ENCODE measurements at regions not wholly inside any gene's neighbourhood (a gene's known extent, or its start where the extent isn't known, plus 50 kb on each side); places are given as distances from the start of the nearest gene placed in this dataset.

DNA sequence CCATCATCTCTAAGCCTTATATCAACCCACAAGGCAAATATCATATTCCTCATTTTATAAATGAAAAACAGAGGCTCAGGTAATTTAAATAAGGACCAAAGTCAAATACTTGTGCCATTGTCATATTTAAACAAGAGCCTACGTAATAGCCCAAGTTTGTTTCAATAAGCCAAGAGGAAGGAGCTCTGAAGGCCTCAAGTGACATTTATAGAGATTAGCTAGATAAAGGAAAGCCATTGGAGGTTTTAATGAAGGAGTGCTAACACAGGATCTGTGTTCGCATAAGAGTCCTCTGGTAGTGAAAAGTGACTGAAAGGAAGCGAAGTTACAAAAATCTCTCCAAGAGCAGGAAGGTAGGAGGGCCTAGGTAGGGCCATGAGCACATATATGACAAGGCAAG is 384.9 kb upstream of the NOCT start:
- peak overlapping the region in 1 of 7 donors; percentile 15 for H3K27ac Mint-ChIP-seq
- WGBS (ENCODE audit: insufficient coverage), result 94% methylated on average over 3 of the region's 3 CpGs
- no peak overlapping the region for H3K4me3 Mint-ChIP-seq
- H3K79me2 ChIP-seq (ENCODE audit: insufficient read depth, low read length), result no peaks in the 10 kb centered on the region
- H2AFZ ChIP-seq (ENCODE audit: insufficient read depth, low read depth, low read length, poor library complexity, severe bottlenecking), result no peak overlapping the region
- H3K4me1 ChIP-seq (ENCODE audit: control insufficient read depth in 1 of 2, insufficient read depth in 2 of 2, low read length in 2 of 2), result no peaks in the 10 kb centered on the region
- no peaks in the 10 kb centered on the region for H3K4me1 Mint-ChIP-seq
- DNase-seq, result no peak
- intact Hi-C loops (cut with micrococcal nuclease), result no loop called here
- no peaks in the 10 kb centered on the region for H3K27me3 ChIP-seq (ENCODE audit: control insufficient read depth in 2 of 2, insufficient read depth in 2 of 2, low read length in 2 of 2)
- no peak overlapping the region for H3K4me2 ChIP-seq (replicated peaks; ENCODE audit: extremely low read depth, low read length, poor library complexity, severe bottlenecking)
- no peaks in the 10 kb centered on the region for H3K9me3 ChIP-seq (replicated peaks in 1 of 2; ENCODE audit: control insufficient read depth in 1 of 2, insufficient read depth in 1 of 2, low read length in 2 of 2)
- peaks cover 0 to 3% (median 0%) of the 10 kb centered on the region in 7 donors for H3K9me3 Mint-ChIP-seq
- H3K4me3 ChIP-seq (replicated peaks in 1 of 3; ENCODE audit: low read depth in 2 of 3, low read length in 3 of 3), result no peak overlapping the region
- H3K36me3 ChIP-seq (replicated peaks in 1 of 2; ENCODE audit: control insufficient read depth in 1 of 2, insufficient read depth in 2 of 2, low read length in 2 of 2), result no peaks in the 10 kb centered on the region
- no peak overlapping the region for H3K27ac ChIP-seq (ENCODE audit: low read depth in 1 of 2, low read length in 2 of 2)
- no peak overlapping the region for H3K9ac ChIP-seq (ENCODE audit: insufficient read depth, low read length, poor library complexity, severe bottlenecking)
- peaks cover 0 to 6% (median 4%) of the 10 kb centered on the region in 3 donors for H3K27me3 Mint-ChIP-seq (ENCODE audit: low read depth in 3 of 3)
- H3K36me3 Mint-ChIP-seq, result no peaks in the 10 kb centered on the region
- TF ChIP-seq, protein P1, sequence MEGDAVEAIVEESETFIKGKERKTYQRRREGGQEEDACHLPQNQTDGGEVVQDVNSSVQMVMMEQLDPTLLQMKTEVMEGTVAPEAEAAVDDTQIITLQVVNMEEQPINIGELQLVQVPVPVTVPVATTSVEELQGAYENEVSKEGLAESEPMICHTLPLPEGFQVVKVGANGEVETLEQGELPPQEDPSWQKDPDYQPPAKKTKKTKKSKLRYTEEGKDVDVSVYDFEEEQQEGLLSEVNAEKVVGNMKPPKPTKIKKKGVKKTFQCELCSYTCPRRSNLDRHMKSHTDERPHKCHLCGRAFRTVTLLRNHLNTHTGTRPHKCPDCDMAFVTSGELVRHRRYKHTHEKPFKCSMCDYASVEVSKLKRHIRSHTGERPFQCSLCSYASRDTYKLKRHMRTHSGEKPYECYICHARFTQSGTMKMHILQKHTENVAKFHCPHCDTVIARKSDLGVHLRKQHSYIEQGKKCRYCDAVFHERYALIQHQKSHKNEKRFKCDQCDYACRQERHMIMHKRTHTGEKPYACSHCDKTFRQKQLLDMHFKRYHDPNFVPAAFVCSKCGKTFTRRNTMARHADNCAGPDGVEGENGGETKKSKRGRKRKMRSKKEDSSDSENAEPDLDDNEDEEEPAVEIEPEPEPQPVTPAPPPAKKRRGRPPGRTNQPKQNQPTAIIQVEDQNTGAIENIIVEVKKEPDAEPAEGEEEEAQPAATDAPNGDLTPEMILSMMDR (IDR thresholded peaks at IDR 0.05), result no peak
- H4K20me1 ChIP-seq (ENCODE audit: insufficient read depth, low read length), result no peaks in the 10 kb centered on the region

DNA sequence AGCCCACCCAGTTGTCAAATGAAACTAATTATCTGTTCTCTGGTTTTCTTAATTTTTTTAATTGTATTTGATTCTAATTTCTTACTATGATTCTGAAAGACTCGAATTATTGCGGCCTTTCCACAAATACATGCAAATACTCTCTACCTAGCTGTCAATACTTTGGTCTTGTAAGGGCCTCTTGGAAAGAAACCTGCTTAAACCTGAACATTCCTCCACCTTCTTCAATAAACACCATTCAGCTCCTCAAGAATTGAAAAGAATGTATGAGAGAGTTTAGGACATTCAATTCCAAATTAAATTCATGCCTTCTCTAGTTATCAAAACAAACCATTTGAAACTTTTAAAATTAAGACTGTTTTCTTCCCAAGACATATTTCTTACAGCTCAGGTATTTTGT is 385.9 kb upstream of the NOCT start:
- intact Hi-C loops (cut with micrococcal nuclease), result no loop called here
- Histone ChIP-seq H4K20me1 (ENCODE audit: insufficient read depth, low read length) (no peaks in the 10 kb centered on the region), H3K9me3 (replicated peaks in 1 of 2; ENCODE audit: control insufficient read depth in 1 of 2, insufficient read depth in 1 of 2, low read length in 2 of 2) (no peaks in the 10 kb centered on the region), H3K36me3 (replicated peaks in 1 of 2; ENCODE audit: control insufficient read depth in 1 of 2, insufficient read depth in 2 of 2, low read length in 2 of 2) (no peaks in the 10 kb centered on the region), H2AFZ (ENCODE audit: insufficient read depth, low read depth, low read length, poor library complexity, severe bottlenecking) (no peak overlapping the region), H3K27me3 (ENCODE audit: control insufficient read depth in 2 of 2, insufficient read depth in 2 of 2, low read length in 2 of 2) (no peaks in the 10 kb centered on the region), H3K9ac (ENCODE audit: insufficient read depth, low read length, poor library complexity, severe bottlenecking) (no peak overlapping the region), H3K27ac (ENCODE audit: low read depth in 1 of 2, low read length in 2 of 2) (no peak overlapping the region), H3K4me1 (ENCODE audit: control insufficient read depth in 1 of 2, insufficient read depth in 2 of 2, low read length in 2 of 2) (no peaks in the 10 kb centered on the region), H3K4me3 (replicated peaks in 1 of 3; ENCODE audit: low read depth in 2 of 3, low read length in 3 of 3) (no peak overlapping the region), H3K79me2 (ENCODE audit: insufficient read depth, low read length) (no peaks in the 10 kb centered on the region), H3K4me2 (replicated peaks; ENCODE audit: extremely low read depth, low read length, poor library complexity, severe bottlenecking) (no peak overlapping the region)
- peaks cover 0 to 6% (median 4%) of the 10 kb centered on the region in 3 donors for H3K27me3 Mint-ChIP-seq (ENCODE audit: low read depth in 3 of 3)
- no peak for DNase-seq
- no peaks in the 10 kb centered on the region for H3K36me3 Mint-ChIP-seq
- H3K27ac Mint-ChIP-seq, result no peak overlapping the region
- H3K9me3 Mint-ChIP-seq, result peaks cover 0 to 3% (median 0%) of the 10 kb centered on the region in 7 donors
- no CpG with 5 or more reads among the region's 2 CpGs for WGBS (ENCODE audit: insufficient coverage)
- no peak overlapping the region for H3K4me3 Mint-ChIP-seq
- TF ChIP-seq, protein P1 (IDR thresholded peaks at IDR 0.05), result no peak
- H3K4me1 Mint-ChIP-seq, result no peaks in the 10 kb centered on the region

Data from CD14-positive monocyte (primary cell).